OCI-M2 (cell line): ENCODE measurements at regions not wholly inside any gene's neighbourhood (a gene's known extent, or its start where the extent isn't known, plus 50 kb on each side); places are given as distances from the start of the nearest gene placed in this dataset.
"Not testable (repeated sequence)": the region's sequence is repeated elsewhere in the genome, so short reads cannot be mapped to it uniquely, and the experiment has no call there.

Experiments
- DNase-seq: peaks from one replicate; lab custom pipeline; 2025; ENCODE audit not compliant: unreplicated experiment; lab: John Stamatoyannopoulos, UW

- no peak for DNase-seq
These were observed 344.1 kb downstream of the SH2D1A start for GRCh38 chrX:124690495-124690894.

- no peak for DNase-seq
These were observed 353.5 kb downstream of the SH2D1A start for GRCh38 chrX:124699876-124700275.

- DNase-seq = no peak
These were observed 371.2 kb downstream of the SH2D1A start for GRCh38 chrX:124717537-124717936.

- no peak for DNase-seq
These were observed 372.7 kb downstream of the SH2D1A start for GRCh38 chrX:124719060-124719459.

GRCh38 chrX:124720532-124720931 is 374.2 kb downstream of the SH2D1A start:
- DNase-seq = no peak

- DNase-seq = no peak
These were observed 379.1 kb downstream of the SH2D1A start for GRCh38 chrX:124725502-124725901.

- DNase-seq = no peak
These were observed 379.9 kb downstream of the SH2D1A start for GRCh38 chrX:124726292-124726691.

GRCh38 chrX:124726881-124727280 is 380.5 kb downstream of the SH2D1A start:
- DNase-seq = no peak

GRCh38 chrX:124736553-124737270 is 390.3 kb downstream of the SH2D1A start:
- no peak for DNase-seq

- no peak for DNase-seq
These were observed 391.4 kb downstream of the SH2D1A start for GRCh38 chrX:124737771-124738170.

- DNase-seq = no peak
These were observed 400.9 kb downstream of the SH2D1A start for GRCh38 chrX:124747295-124747694.

- no peak for DNase-seq
These were observed 418.0 kb downstream of the SH2D1A start for GRCh38 chrX:124764354-124764753.

- no peak for DNase-seq
These were observed 422.8 kb downstream of the SH2D1A start for GRCh38 chrX:124769166-124769565.

GRCh38 chrX:124771292-124771691 is 424.9 kb downstream of the SH2D1A start:
- no peak for DNase-seq

- DNase-seq = not testable (repeated sequence)
These were observed 441.9 kb downstream of the SH2D1A start for GRCh38 chrX:124788253-124788652.

GRCh38 chrX:124789874-124790273 is 443.5 kb downstream of the SH2D1A start:
- DNase-seq = not testable (repeated sequence)

GRCh38 chrX:124791492-124792095 is 445.2 kb downstream of the SH2D1A start:
- no peak for DNase-seq

- DNase-seq = no peak
These were observed 450.6 kb downstream of the SH2D1A start for GRCh38 chrX:124796989-124797388.

- no peak for DNase-seq
These were observed 458.6 kb downstream of the SH2D1A start for GRCh38 chrX:124804962-124805361.

GRCh38 chrX:124805486-124805885 is 459.1 kb downstream of the SH2D1A start:
- DNase-seq = no peak

GRCh38 chrX:124814106-124814505 is 467.7 kb downstream of the SH2D1A start:
- DNase-seq = no peak

- no peak for DNase-seq
These were observed 471.7 kb downstream of the SH2D1A start for GRCh38 chrX:124818033-124818432.

- no peak for DNase-seq
These were observed 472.4 kb downstream of the SH2D1A start for GRCh38 chrX:124818764-124819163.
